ENCODE measurements at regions not wholly inside any gene's neighbourhood (a gene's known extent, or its start where the extent isn't known, plus 50 kb on each side); places are given as distances from the start of the nearest gene placed in this dataset.

GRCh38 chr11:13160346-13160745 is 117.2 kb upstream of the BMAL1 start:
- WGBS, 2 experiments (ENCODE audit: extremely low coverage in 1 of 2, insufficient coverage in 1 of 2, insufficient read length in 1 of 2, insufficient replicate concordance in 2 of 2, low coverage in 1 of 2, low lambda C conversion rate in 2 of 2, missing lambda C conversion rate in 1 of 2): 77% methylated on average over 7 of the region's 7 CpGs; no CpG with 5 or more reads in 1 of the 2 experiments
- no peak for TF ChIP-seq JUND (IDR thresholded peaks at IDR 0.05; ENCODE audit: low read length)
- no peak for TF ChIP-seq NANOG (IDR thresholded peaks at IDR 0.05; ENCODE audit: insufficient read depth, low read depth, low read length, poor library complexity, severe bottlenecking)
- no peak for TF ChIP-seq RFX5 (IDR thresholded peaks at IDR 0.05; ENCODE audit: borderline replicate concordance, low read depth, low read length)
- TF ChIP-seq E2F6 (IDR thresholded peaks at IDR 0.05): no peak
- TF ChIP-seq HDAC2 (IDR thresholded peaks at IDR 0.05; ENCODE audit: borderline replicate concordance in 1 of 2, low read depth in 2 of 2, low read length in 2 of 2): no peak
- TF ChIP-seq POU5F1 (IDR thresholded peaks at IDR 0.05; ENCODE audit: low read depth, low read length): no peak
- no peak for TF ChIP-seq NRF1 (IDR thresholded peaks at IDR 0.05; ENCODE audit: low read depth, low read length)
- TF ChIP-seq BACH1 (IDR thresholded peaks at IDR 0.05; ENCODE audit: low read length): no peak
- H4K91ac ChIP-seq (replicated peaks; ENCODE audit: insufficient read length, low read length): no peak overlapping the region
- H3K9me3 ChIP-seq (ENCODE audit: insufficient read depth in 2 of 2, low read depth in 1 of 2, low read length in 1 of 2): 0 out of 4 replicates have a peak, but pooled peaks cover 0 to 2% of the 10 kb centered on the region in 2 experiments
- no peak overlapping the region for H2AK5ac ChIP-seq (ENCODE audit: low read depth, low read length)
- no peak overlapping the region for H2BK20ac ChIP-seq (ENCODE audit: low read length)
- ChIA-PET POLR2A (ENCODE audit: partially characterized antibody) (interaction anchor here (1.3 kb wide), 1 partner anchor 154 kb away, joined by 3 read pairs; no protein-coding TSS in a partner anchor), CTCF (ENCODE audit: partially characterized antibody) (interaction anchor here (0.7 to 1.7 kb wide), 6 partner anchors 9 to 197 kb away, joined by 3 to 4 read pairs (median 3); no protein-coding TSS in a partner anchor)
- peaks cover 0 to 8% (median 2%) of the 10 kb centered on the region in 4 experiments; a peak in 3 of 7 replicates for H3K4me1 ChIP-seq (replicated peaks in 1 of 4; ENCODE audit: control insufficient read depth in 3 of 4, insufficient read depth in 4 of 4, low read length in 3 of 4)
- H4K8ac ChIP-seq (ENCODE audit: extremely low read depth, insufficient read depth, low read length): no peak overlapping the region
- DNase-seq (ENCODE audit: low read depth in 1 of 2, low spot score in 2 of 2): no peak
- H3K23me2 ChIP-seq (ENCODE audit: low read depth, low read length): no peaks in the 10 kb centered on the region
- H3K4me2 ChIP-seq (ENCODE audit: insufficient read depth in 1 of 2, low read depth in 2 of 2, low read length in 2 of 2): no peak overlapping the region
- no peaks in the 10 kb centered on the region for H3K27me3 ChIP-seq (replicated peaks in 1 of 4; ENCODE audit: control insufficient read depth in 3 of 4, extremely low read depth in 1 of 4, insufficient read depth in 3 of 4, low read length in 3 of 4)
- no peak overlapping the region for H3K23ac ChIP-seq (ENCODE audit: insufficient read length)
- no peak overlapping the region for H3K14ac ChIP-seq (ENCODE audit: insufficient read length)
- no peak overlapping the region for H3K4me3 ChIP-seq (ENCODE audit: extremely low read depth in 1 of 4, insufficient read depth in 2 of 4, low read depth in 3 of 4, low read length in 4 of 4)
- H3K18ac ChIP-seq (ENCODE audit: extremely low read depth, low read length): no peak overlapping the region
- H2BK120ac ChIP-seq (replicated peaks; ENCODE audit: low read depth, low read length): no peak overlapping the region
- no peak overlapping the region for H4K5ac ChIP-seq (ENCODE audit: insufficient read length, low read depth, low read length)
- no peak overlapping the region for H2BK12ac ChIP-seq (ENCODE audit: low read depth, low read length)
- no peaks in the 10 kb centered on the region for H3K79me2 ChIP-seq (ENCODE audit: control insufficient read depth in 1 of 2, insufficient read depth in 2 of 2, low read length in 2 of 2)
- no peak overlapping the region for H3K56ac ChIP-seq (replicated peaks; ENCODE audit: insufficient read length, low read depth, low read length)
- H3K9ac ChIP-seq (replicated peaks in 1 of 4; ENCODE audit: extremely low read depth in 1 of 4, low read depth in 3 of 4, low read length in 3 of 4): no peak overlapping the region
- H4K20me1 ChIP-seq (replicated peaks in 1 of 2; ENCODE audit: control insufficient read depth in 1 of 2, insufficient read depth in 2 of 2, low read length in 2 of 2): no peaks in the 10 kb centered on the region
- no peaks in the 10 kb centered on the region for H3K79me1 ChIP-seq (ENCODE audit: low read depth, low read length)
- no peak overlapping the region for H2BK5ac ChIP-seq (ENCODE audit: low read depth, low read length)
- no peak overlapping the region for H3K4ac ChIP-seq (replicated peaks; ENCODE audit: insufficient read length, low read depth, low read length)
- FAIRE-seq: no peak
- no peak overlapping the region for H2BK15ac ChIP-seq (ENCODE audit: low read length)
- H3K27ac ChIP-seq (ENCODE audit: low read depth, low read length): no peak overlapping the region
- no peak overlapping the region for H2AFZ ChIP-seq (ENCODE audit: low read length)
- no peaks in the 10 kb centered on the region for H3K36me3 ChIP-seq (ENCODE audit: control insufficient read depth in 2 of 4, insufficient read depth in 4 of 4, low read length in 3 of 4)
